ENCODE measurements at regions not wholly inside any gene's neighbourhood (a gene's known extent, or its start where the extent isn't known, plus 50 kb on each side); places are given as distances from the start of the nearest gene placed in this dataset.

GRCh38 chr7:41131956-41132355, 570.9 kb downstream of the INHBA start:
- TF ChIP-seq CTCF (conservative IDR thresholded peaks at IDR 0.05; ENCODE audit: low read depth in 2 of 2) (no peak), EZH2phosphoT487 (IDR thresholded peaks at IDR 0.05; ENCODE audit: unreplicated experiment) (no peak), EZH2 (IDR thresholded peaks at IDR 0.05; ENCODE audit: low read depth, unreplicated experiment) (no peak), CREB1 (CRISPR knock-in tag; IDR thresholded peaks at IDR 0.05; ENCODE audit: low read depth) (no peak), REST (IDR thresholded peaks at IDR 0.05; ENCODE audit: unreplicated experiment) (no peak), POLR2AphosphoS5 (IDR thresholded peaks at IDR 0.05; ENCODE audit: low read depth) (no peak), JUNB (IDR thresholded peaks at IDR 0.05; ENCODE audit: unreplicated experiment) (no peak), STAT1 (IDR thresholded peaks at IDR 0.05; ENCODE audit: unreplicated experiment) (no peak), ZNF331 (CRISPR knock-in tag; IDR thresholded peaks at IDR 0.05; ENCODE audit: low read depth) (no peak), ZNF114 (CRISPR knock-in tag; IDR thresholded peaks at IDR 0.05) (no peak)

All from GM23338 (cell line).